GM19023 (cell line): ENCODE measurements at regions not wholly inside any gene's neighbourhood (a gene's known extent, or its start where the extent isn't known, plus 50 kb on each side); places are given as distances from the start of the nearest gene placed in this dataset.
"Not testable (repeated sequence)": the region's sequence is repeated elsewhere in the genome, so short reads cannot be mapped to it uniquely, and the experiment has no call there.

Experiments used
- ATAC-seq: cut with Tn5 transposase; IDR thresholded peaks from one replicate; pipeline ENCODE4 v1.9.1; 2021; ENCODE audit warnings: mild to moderate bottlenecking, moderate library complexity; ENCODE audit not compliant: unreplicated experiment

- no peak for ATAC-seq
Observed at GRCh38 chr4:159639671-159640323, 536.9 kb downstream of the RAPGEF2 start.

- ATAC-seq: no peak
Observed at GRCh38 chr4:159649237-159649636, 546.4 kb downstream of the RAPGEF2 start.

- ATAC-seq: no peak
Observed at GRCh38 chr4:159652871-159653270, 550.0 kb downstream of the RAPGEF2 start.

GRCh38 chr4:159655547-159655946, 552.7 kb downstream of the RAPGEF2 start:
- ATAC-seq: no peak

- no peak for ATAC-seq
Observed at GRCh38 chr4:159669094-159669493, 566.2 kb downstream of the RAPGEF2 start.

- peak; percentile 57 for ATAC-seq
Observed at GRCh38 chr4:159673221-159673620, 570.3 kb downstream of the RAPGEF2 start.

- no peak for ATAC-seq
Observed at GRCh38 chr4:159674241-159674640, 571.4 kb downstream of the RAPGEF2 start.

- no peak for ATAC-seq
Observed at GRCh38 chr4:159677521-159677920, 574.6 kb downstream of the RAPGEF2 start.

GRCh38 chr4:159682996-159683395, 580.1 kb downstream of the RAPGEF2 start:
- no peak for ATAC-seq

- ATAC-seq: no peak
Observed at GRCh38 chr4:159684061-159684460, 581.2 kb downstream of the RAPGEF2 start.

GRCh38 chr4:159685340-159686092, 582.6 kb downstream of the RAPGEF2 start:
- ATAC-seq: no peak

- ATAC-seq: no peak
Observed at GRCh38 chr4:159689526-159689925, 586.6 kb downstream of the RAPGEF2 start.

- no peak for ATAC-seq
Observed at GRCh38 chr4:159697322-159698283, 594.7 kb downstream of the RAPGEF2 start.

- ATAC-seq: no peak
Observed at GRCh38 chr4:159698336-159698735, 595.5 kb downstream of the RAPGEF2 start.

- no peak for ATAC-seq
Observed at GRCh38 chr4:159702200-159702599, 599.3 kb downstream of the RAPGEF2 start.

GRCh38 chr4:159705334-159705733, 602.5 kb downstream of the RAPGEF2 start:
- no peak for ATAC-seq

- no peak for ATAC-seq
Observed at GRCh38 chr4:159706704-159707103, 603.8 kb downstream of the RAPGEF2 start.

- not testable (repeated sequence) for ATAC-seq
Observed at GRCh38 chr4:159715180-159715579, 612.3 kb downstream of the RAPGEF2 start.

GRCh38 chr4:159719531-159719930, 616.7 kb downstream of the RAPGEF2 start:
- ATAC-seq: no peak

GRCh38 chr4:159722052-159722451, 619.2 kb downstream of the RAPGEF2 start:
- no peak for ATAC-seq

GRCh38 chr4:159722918-159723317, 620.0 kb downstream of the RAPGEF2 start:
- ATAC-seq: no peak
